AG10803 (cell line): ENCODE measurements at regions not wholly inside any gene's neighbourhood (a gene's known extent, or its start where the extent isn't known, plus 50 kb on each side); places are given as distances from the start of the nearest gene placed in this dataset.

ENCODE experiments used
- DNase-seq: peaks from one replicate; pipeline ENCODE4 v3.0.0; 2010; ENCODE audit warnings: low read depth
- H3K4me3 ChIP-seq: 2 replicates; pipeline ENCODE4 v1.5.1; 2011; ENCODE audit warnings: mild to moderate bottlenecking, low read length, control low read depth
- TF ChIP-seq, protein P1 (sequence below): conservative IDR thresholded peaks from 2 replicates; pipeline ENCODE4 v1.5.1; 2011; ENCODE audit warnings: mild to moderate bottlenecking, low read length, control low read depth, inconsistent platforms

DNA sequence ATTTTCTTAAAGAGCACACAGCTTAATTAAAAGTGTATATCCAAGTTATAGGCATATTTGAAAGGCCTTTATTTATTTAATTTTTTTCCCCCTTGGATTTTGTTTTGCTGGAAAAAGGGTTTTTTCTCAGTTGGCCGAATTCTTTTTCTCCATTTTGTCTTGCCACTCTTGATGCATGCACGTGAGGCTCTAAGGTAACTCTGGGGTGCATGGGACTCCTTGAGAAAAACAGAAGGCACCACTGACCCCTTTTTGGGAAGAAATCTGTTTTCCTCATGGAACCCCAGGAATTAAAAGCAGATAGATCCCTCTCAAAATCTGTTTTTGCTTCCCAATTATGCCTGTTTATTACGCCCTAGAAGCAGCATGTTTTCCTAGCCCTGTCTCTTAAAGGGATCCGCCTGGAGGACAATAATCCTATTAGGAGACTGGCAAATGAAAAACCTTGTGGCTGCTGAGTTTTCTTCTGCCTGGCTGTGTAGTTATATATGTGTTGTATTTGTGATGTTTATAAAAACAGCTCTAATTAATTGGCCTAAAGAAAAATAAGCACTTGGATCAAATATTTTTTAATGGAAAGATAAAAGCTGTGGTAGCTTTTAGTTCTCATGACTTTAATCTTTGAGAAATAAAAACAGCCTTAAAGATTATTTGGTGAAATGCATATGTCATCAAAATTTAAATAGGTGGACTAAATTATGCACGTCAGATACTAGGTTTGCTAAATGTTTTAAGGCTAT lies 435.1 kb upstream of the CDH9 start:
- no peak for DNase-seq
- peak overlapping the region; percentile 59 for H3K4me3 ChIP-seq
- TF ChIP-seq, protein P1, sequence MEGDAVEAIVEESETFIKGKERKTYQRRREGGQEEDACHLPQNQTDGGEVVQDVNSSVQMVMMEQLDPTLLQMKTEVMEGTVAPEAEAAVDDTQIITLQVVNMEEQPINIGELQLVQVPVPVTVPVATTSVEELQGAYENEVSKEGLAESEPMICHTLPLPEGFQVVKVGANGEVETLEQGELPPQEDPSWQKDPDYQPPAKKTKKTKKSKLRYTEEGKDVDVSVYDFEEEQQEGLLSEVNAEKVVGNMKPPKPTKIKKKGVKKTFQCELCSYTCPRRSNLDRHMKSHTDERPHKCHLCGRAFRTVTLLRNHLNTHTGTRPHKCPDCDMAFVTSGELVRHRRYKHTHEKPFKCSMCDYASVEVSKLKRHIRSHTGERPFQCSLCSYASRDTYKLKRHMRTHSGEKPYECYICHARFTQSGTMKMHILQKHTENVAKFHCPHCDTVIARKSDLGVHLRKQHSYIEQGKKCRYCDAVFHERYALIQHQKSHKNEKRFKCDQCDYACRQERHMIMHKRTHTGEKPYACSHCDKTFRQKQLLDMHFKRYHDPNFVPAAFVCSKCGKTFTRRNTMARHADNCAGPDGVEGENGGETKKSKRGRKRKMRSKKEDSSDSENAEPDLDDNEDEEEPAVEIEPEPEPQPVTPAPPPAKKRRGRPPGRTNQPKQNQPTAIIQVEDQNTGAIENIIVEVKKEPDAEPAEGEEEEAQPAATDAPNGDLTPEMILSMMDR = no peak

GRCh38 chr5:27472871-27473270 lies 434.5 kb upstream of the CDH9 start:
- TF ChIP-seq, protein P1 = no peak
- peak; percentile 4 for DNase-seq
- H3K4me3 ChIP-seq = peak overlapping the region; percentile 59

GRCh38 chr5:27472000-27472763 lies 433.8 kb upstream of the CDH9 start:
- peak; percentile 79 for DNase-seq
- TF ChIP-seq, protein P1 = no peak
- peak overlapping the region; percentile 59 for H3K4me3 ChIP-seq

GRCh38 chr5:27466959-27467358 lies 428.6 kb upstream of the CDH9 start:
- TF ChIP-seq, protein P1 = no peak
- no peak overlapping the region for H3K4me3 ChIP-seq
- DNase-seq = no peak

- no peak for DNase-seq
- H3K4me3 ChIP-seq = no peak overlapping the region
- TF ChIP-seq, protein P1 = no peak
Observed at GRCh38 chr5:27465140-27465539, 426.8 kb upstream of the CDH9 start.

DNA sequence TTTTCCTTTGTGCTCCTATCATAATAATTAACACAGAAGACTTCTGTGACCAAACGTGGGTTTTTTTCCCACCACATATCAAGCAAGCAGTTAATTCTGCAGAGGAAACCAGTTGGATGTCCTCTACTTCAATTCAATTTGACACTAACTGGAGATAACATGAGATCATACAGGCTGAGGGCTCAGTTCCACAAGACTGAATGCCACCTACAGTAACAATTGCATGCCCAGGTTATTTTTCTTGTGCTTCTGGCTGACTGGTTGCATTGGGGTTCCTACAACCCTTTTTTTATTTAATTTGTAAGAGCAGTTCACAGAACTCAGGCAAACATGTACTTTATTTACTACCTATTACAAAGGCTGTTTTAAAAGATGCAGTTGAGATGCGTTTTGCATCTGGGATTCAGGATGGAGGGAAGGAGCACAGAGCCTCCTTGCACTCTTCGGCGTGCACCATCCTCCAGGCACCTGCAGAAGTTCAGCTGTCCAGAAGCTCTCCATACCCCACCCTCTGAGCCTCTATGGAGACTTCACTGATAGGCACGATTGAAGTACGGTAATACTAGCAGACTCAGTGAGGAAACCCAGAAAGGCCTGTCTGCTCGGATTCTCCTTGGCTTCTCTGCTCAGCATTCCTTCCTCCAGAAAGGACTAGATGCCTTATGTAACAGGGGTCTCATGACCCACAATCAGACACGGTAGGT lies 425.2 kb upstream of the CDH9 start:
- no peak for DNase-seq
- no peak overlapping the region for H3K4me3 ChIP-seq
- TF ChIP-seq, protein P1 = no peak
